SK-N-SH treated with all-trans-retinoic acid at 6 μM for 48 hours (cell line): ENCODE measurements at regions not wholly inside any gene's neighbourhood (a gene's known extent, or its start where the extent isn't known, plus 50 kb on each side); places are given as distances from the start of the nearest gene placed in this dataset.

Experiments
- ATAC-seq: fragments of 200-7000 bp; cut with Tn5 transposase; 3 replicates; pipeline ENCODE4 v1.9.1; 2020; ENCODE audit warnings: mild to moderate bottlenecking, moderate library complexity
- ARNTL ChIP-seq: fragments of 450-650 bp; formaldehyde crosslinking; IDR thresholded peaks from 2 replicates; pipeline ENCODE4 v1.5.0; 2020; ENCODE audit warnings: low read depth, mild to moderate bottlenecking, moderate library complexity, borderline replicate concordance
- ESRRG ChIP-seq: fragments of 250-450 bp; sonication (Bioruptor Pico); IDR thresholded peaks from 2 replicates; pipeline ENCODE4 v1.6.1; 2021; ENCODE audit warnings: mild to moderate bottlenecking
- GLIS3 ChIP-seq: fragments of 250-450 bp; sonication (Bioruptor Pico); IDR thresholded peaks from 2 replicates; pipeline ENCODE4 v1.5.0; 2020; ENCODE audit warnings: mild to moderate bottlenecking, moderate library complexity
- ISL1 ChIP-seq: fragments of 250-450 bp; sonication (Bioruptor Pico); IDR thresholded peaks from 2 replicates; pipeline ENCODE4 v2.1.2; 2022; ENCODE audit warnings: mild to moderate bottlenecking, moderate library complexity
- OSR1 ChIP-seq: fragments of 250-450 bp; sonication (Bioruptor Pico); IDR thresholded peaks from 2 replicates; pipeline ENCODE4 v1.8.0; 2022; ENCODE audit warnings: moderate library complexity, mild to moderate bottlenecking, inconsistent platforms
- PPARA ChIP-seq: fragments of 250-450 bp; sonication (Bioruptor Pico); IDR thresholded peaks from 2 replicates; pipeline ENCODE4 v1.5.0; 2020; ENCODE audit warnings: mild to moderate bottlenecking, borderline replicate concordance
- RARB ChIP-seq: fragments of 250-450 bp; sonication (Bioruptor Pico); IDR thresholded peaks from 2 replicates; pipeline ENCODE4 v1.8.0; 2021; ENCODE audit warnings: mild to moderate bottlenecking, moderate library complexity
- SNAI2 ChIP-seq: fragments of 250-450 bp; sonication (Bioruptor Pico); IDR thresholded peaks from 2 replicates; pipeline ENCODE4 v1.5.0; 2020; ENCODE audit warnings: mild to moderate bottlenecking, moderate library complexity
- TCF4 ChIP-seq: fragments of 250-450 bp; sonication (Bioruptor Pico); IDR thresholded peaks from 2 replicates; pipeline ENCODE4 v1.8.0; 2021; ENCODE audit warnings: mild to moderate bottlenecking, moderate library complexity, borderline replicate concordance
- TOX ChIP-seq: fragments of 250-450 bp; sonication (Bioruptor Pico); IDR thresholded peaks from 2 replicates; pipeline ENCODE4 v1.8.0; 2021; ENCODE audit warnings: mild to moderate bottlenecking, moderate library complexity, borderline replicate concordance
- TSHZ2 ChIP-seq: fragments of 250-450 bp; sonication (Bioruptor Pico); IDR thresholded peaks from 2 replicates; pipeline ENCODE4 v1.5.0; 2020; ENCODE audit warnings: mild to moderate bottlenecking, moderate library complexity
- ZC3H10 ChIP-seq: fragments of 250-450 bp; sonication (Bioruptor Pico); IDR thresholded peaks from 2 replicates; pipeline ENCODE4 v1.5.1; 2021; ENCODE audit warnings: mild to moderate bottlenecking, moderate library complexity
- ZFP3 ChIP-seq: fragments of 250-450 bp; sonication (Bioruptor Pico); IDR thresholded peaks from 2 replicates; pipeline ENCODE4 v1.5.0; 2020; ENCODE audit warnings: mild to moderate bottlenecking, moderate library complexity
- ZFP30 ChIP-seq: fragments of 450-650 bp; formaldehyde crosslinking; IDR thresholded peaks from 2 replicates; pipeline ENCODE4 v1.5.0; 2022; ENCODE audit warnings: mild to moderate bottlenecking, moderate library complexity
- ZNF565 ChIP-seq: fragments of 450-650 bp; formaldehyde crosslinking; conservative IDR thresholded peaks from 2 replicates; pipeline ENCODE4 v1.5.0; 2020; ENCODE audit warnings: low read depth, mild to moderate bottlenecking, moderate library complexity
- ZNF70 ChIP-seq: fragments of 450-650 bp; formaldehyde crosslinking; IDR thresholded peaks from 2 replicates; pipeline ENCODE4 v1.5.0; 2020; ENCODE audit warnings: mild to moderate bottlenecking, moderate library complexity
- TF ChIP-seq, protein P1 (sequence below): fragments of 250-450 bp; sonication (Bioruptor Pico); IDR thresholded peaks from 2 replicates; pipeline ENCODE4 v1.8.0; 2021; ENCODE audit warnings: low read depth, mild to moderate bottlenecking, moderate library complexity, borderline replicate concordance
- TF ChIP-seq, protein P2 (sequence below): fragments of 250-450 bp; sonication (Bioruptor Pico); IDR thresholded peaks from 2 replicates; pipeline ENCODE4 v1.5.1; 2020; ENCODE audit warnings: low read depth, mild to moderate bottlenecking, moderate library complexity

DNA sequence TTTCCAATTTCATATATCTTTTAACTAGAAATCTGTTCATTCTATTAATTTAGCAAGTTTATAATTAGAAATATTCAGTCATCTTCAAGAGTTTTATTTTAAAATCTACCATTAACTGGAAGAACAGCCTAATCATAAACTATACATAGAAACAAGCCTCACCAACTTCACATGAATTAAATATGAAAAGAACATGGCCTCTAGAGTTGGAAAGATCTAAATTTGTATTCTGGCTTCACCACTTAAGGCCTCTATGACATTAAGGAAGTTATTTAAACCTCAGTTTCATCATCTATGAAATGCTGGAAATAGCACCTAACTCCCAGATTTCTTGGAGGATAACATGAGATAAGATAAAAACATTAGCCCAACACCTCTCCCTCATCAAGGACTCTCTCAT is 51.4 kb upstream of the SCN7A start:
- no peak for TF ChIP-seq ZFP3 (CRISPR knock-in tag)
- no peak for TF ChIP-seq TCF4 (CRISPR knock-in tag)
- TF ChIP-seq PPARA (CRISPR knock-in tag), result no peak
- no peak for TF ChIP-seq TOX (CRISPR knock-in tag)
- TF ChIP-seq ISL1 (CRISPR knock-in tag), result no peak
- TF ChIP-seq ARNTL (CRISPR knock-in tag), result no peak
- TF ChIP-seq, protein P1, sequence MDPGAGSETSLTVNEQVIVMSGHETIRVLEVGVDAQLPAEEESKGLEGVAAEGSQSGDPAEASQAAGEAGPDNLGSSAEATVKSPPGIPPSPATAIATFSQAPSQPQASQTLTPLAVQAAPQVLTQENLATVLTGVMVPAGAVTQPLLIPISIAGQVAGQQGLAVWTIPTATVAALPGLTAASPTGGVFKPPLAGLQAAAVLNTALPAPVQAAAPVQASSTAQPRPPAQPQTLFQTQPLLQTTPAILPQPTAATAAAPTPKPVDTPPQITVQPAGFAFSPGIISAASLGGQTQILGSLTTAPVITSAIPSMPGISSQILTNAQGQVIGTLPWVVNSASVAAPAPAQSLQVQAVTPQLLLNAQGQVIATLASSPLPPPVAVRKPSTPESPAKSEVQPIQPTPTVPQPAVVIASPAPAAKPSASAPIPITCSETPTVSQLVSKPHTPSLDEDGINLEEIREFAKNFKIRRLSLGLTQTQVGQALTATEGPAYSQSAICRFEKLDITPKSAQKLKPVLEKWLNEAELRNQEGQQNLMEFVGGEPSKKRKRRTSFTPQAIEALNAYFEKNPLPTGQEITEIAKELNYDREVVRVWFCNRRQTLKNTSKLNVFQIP (CRISPR knock-in tag), result no peak
- TF ChIP-seq GLIS3 (CRISPR knock-in tag), result no peak
- no peak for TF ChIP-seq ZC3H10 (CRISPR knock-in tag)
- no peak for TF ChIP-seq ZNF565 (CRISPR knock-in tag)
- TF ChIP-seq ZNF70, result no peak
- no peak for TF ChIP-seq ESRRG (CRISPR knock-in tag)
- TF ChIP-seq, protein P2, sequence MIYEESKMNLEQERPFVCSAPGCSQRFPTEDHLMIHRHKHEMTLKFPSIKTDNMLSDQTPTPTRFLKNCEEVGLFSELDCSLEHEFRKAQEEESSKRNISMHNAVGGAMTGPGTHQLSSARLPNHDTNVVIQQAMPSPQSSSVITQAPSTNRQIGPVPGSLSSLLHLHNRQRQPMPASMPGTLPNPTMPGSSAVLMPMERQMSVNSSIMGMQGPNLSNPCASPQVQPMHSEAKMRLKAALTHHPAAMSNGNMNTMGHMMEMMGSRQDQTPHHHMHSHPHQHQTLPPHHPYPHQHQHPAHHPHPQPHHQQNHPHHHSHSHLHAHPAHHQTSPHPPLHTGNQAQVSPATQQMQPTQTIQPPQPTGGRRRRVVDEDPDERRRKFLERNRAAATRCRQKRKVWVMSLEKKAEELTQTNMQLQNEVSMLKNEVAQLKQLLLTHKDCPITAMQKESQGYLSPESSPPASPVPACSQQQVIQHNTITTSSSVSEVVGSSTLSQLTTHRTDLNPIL (CRISPR knock-in tag), result no peak
- TF ChIP-seq RARB (CRISPR knock-in tag), result no peak
- TF ChIP-seq TSHZ2 (CRISPR knock-in tag), result no peak
- no peak for TF ChIP-seq SNAI2 (CRISPR knock-in tag)
- TF ChIP-seq ZFP30 (CRISPR knock-in tag), result no peak
- no peak for TF ChIP-seq OSR1 (CRISPR knock-in tag)
- no peak for ATAC-seq
